ENCODE measurements at regions not wholly inside any gene's neighbourhood (a gene's known extent, or its start where the extent isn't known, plus 50 kb on each side); places are given as distances from the start of the nearest gene placed in this dataset.

DNA sequence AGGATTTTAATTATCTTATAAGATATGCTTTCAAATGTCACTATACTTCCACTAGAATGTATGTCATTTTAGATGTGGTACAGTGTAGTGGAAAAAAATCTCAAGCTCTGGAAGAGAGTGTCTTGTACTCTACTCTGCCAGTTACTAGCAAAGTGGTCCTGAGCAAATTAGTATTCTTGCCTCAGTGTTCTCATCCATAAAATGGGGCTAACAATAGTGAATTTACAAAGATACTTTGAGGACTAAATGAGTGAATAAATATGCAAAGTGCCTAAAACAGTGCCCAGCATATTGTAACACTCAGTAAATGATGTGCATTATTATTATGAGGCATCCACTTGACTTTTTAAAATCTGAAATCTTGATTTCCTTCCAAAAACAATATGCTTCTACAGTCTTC is 488.9 kb upstream of the PHF14 start:
- TF ChIP-seq, protein P1, sequence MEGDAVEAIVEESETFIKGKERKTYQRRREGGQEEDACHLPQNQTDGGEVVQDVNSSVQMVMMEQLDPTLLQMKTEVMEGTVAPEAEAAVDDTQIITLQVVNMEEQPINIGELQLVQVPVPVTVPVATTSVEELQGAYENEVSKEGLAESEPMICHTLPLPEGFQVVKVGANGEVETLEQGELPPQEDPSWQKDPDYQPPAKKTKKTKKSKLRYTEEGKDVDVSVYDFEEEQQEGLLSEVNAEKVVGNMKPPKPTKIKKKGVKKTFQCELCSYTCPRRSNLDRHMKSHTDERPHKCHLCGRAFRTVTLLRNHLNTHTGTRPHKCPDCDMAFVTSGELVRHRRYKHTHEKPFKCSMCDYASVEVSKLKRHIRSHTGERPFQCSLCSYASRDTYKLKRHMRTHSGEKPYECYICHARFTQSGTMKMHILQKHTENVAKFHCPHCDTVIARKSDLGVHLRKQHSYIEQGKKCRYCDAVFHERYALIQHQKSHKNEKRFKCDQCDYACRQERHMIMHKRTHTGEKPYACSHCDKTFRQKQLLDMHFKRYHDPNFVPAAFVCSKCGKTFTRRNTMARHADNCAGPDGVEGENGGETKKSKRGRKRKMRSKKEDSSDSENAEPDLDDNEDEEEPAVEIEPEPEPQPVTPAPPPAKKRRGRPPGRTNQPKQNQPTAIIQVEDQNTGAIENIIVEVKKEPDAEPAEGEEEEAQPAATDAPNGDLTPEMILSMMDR (optimal IDR thresholded peaks at IDR 0.05 in 1 of 3, IDR thresholded peaks at IDR 0.05 in 1 of 3, conservative IDR thresholded peaks at IDR 0.05 in 1 of 3; ENCODE audit: extremely low read depth in 1 of 3, insufficient read depth in 2 of 3, low read length in 3 of 3) = no peak
- no peak for TF ChIP-seq EZH2 (IDR thresholded peaks at IDR 0.05; ENCODE audit: low read length)

Data from keratinocyte (primary cell).